Naive B cell (primary cell): ENCODE measurements at regions not wholly inside any gene's neighbourhood (a gene's known extent, or its start where the extent isn't known, plus 50 kb on each side); places are given as distances from the start of the nearest gene placed in this dataset.
A peak's percentile ranks its signal among the peaks of the same experiment; 100 is the strongest.

Experiments
- ATAC-seq, 2 donors: fragments of 150-1000 bp; cut with Tn5 transposase; 2 replicates each; pipeline ENCODE4 v1.10.0; 2021; ENCODE audit warnings: low read depth in 2 of 2, mild to moderate bottlenecking in 2 of 2, moderate library complexity in 2 of 2
- DNase-seq: peaks from one replicate; pipeline ENCODE4 v3.0.0; 2022
- H3K27ac Mint-ChIP-seq, 6 donors: one replicate each; pipeline ENCODE4 v1.8.0; 2020 to 2022; ENCODE audit warnings: mild to moderate bottlenecking in 6 of 6, mixed read lengths in 6 of 6, moderate library complexity in 5 of 6, inconsistent platforms in 2 of 6
- H3K27me3 Mint-ChIP-seq, 3 donors: one replicate each; pipeline ENCODE4 v1.8.0; 2021 to 2022; ENCODE audit warnings: mixed read lengths in 3 of 3, mild to moderate bottlenecking in 1 of 3
- H3K36me3 Mint-ChIP-seq, 2 donors: one replicate each; pipeline ENCODE4 v1.8.0; 2020 to 2022; ENCODE audit warnings: mixed read lengths in 2 of 2, inconsistent platforms in 1 of 2, mild to moderate bottlenecking in 1 of 2
- H3K4me1 Mint-ChIP-seq, 3 donors: one replicate each; pipeline ENCODE4 v1.8.0; 2020 to 2022; ENCODE audit warnings: mixed read lengths in 3 of 3, inconsistent platforms in 1 of 3, mild to moderate bottlenecking in 1 of 3, moderate library complexity in 1 of 3
- H3K4me3 Mint-ChIP-seq, 8 donors: one replicate each; pipeline ENCODE4 v1.8.0; 2020 to 2022; ENCODE audit warnings: mild to moderate bottlenecking in 8 of 8, mixed read lengths in 8 of 8, moderate library complexity in 8 of 8, inconsistent platforms in 2 of 8
- H3K9me3 Mint-ChIP-seq, 7 donors: one replicate each; pipeline ENCODE4 v1.8.0; 2020 to 2022; ENCODE audit warnings: mixed read lengths in 7 of 7, mild to moderate bottlenecking in 5 of 7, inconsistent platforms in 2 of 7, moderate library complexity in 1 of 7

DNA sequence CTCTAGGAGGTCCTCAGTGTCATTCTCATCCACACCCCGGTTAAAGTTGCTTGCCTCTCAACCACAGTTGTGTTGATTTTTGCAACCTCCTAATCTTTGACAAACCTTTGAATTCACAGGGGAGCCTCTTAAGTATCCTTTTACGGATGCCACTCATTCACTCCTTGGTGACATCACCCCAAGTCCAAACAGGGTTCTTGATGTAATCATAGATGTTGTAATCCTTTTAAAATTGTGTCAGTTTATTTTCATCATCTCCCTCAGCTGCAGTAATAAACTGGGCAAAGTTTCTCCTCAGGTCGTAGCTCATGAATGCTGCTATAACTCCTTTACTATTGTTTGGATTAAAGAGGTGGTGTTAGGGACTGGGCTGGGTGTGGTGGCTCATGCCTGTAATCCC is 637.2 kb upstream of the NUDT12 start:
- H3K4me3 Mint-ChIP-seq: no peak overlapping the region
- no peaks in the 10 kb centered on the region for H3K27me3 Mint-ChIP-seq
- no peaks in the 10 kb centered on the region for H3K4me1 Mint-ChIP-seq
- ATAC-seq: no peak
- peaks cover 0 to 8% (median 0%) of the 10 kb centered on the region in 7 donors for H3K9me3 Mint-ChIP-seq
- DNase-seq: no peak
- H3K27ac Mint-ChIP-seq: no peak overlapping the region
- H3K36me3 Mint-ChIP-seq: no peaks in the 10 kb centered on the region

DNA sequence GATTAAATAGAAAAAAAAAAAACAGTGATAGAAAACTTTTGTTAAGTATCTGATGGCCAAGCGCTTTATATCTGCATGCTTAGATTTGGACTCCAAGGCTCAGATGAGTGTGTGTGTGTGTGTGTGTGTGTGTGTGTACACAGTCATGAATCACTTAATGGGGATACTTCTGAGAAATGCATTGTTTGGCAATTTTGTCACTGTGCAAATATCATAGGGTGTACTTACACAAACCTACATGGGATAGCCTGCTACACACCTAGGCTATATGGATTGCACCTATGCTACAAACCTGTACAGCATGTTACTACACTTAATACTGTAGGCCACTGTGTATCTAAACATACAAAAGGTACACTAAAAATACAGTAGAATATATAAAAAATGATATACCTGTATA is 635.6 kb upstream of the NUDT12 start:
- no peak for DNase-seq
- Mint-ChIP-seq H3K36me3 (no peaks in the 10 kb centered on the region), H3K27me3 (no peaks in the 10 kb centered on the region), H3K27ac (no peak overlapping the region), H3K4me1 (no peaks in the 10 kb centered on the region), H3K9me3 (peaks cover 0 to 8% (median 0%) of the 10 kb centered on the region in 7 donors), H3K4me3 (no peak overlapping the region)
- ATAC-seq: no peak

DNA sequence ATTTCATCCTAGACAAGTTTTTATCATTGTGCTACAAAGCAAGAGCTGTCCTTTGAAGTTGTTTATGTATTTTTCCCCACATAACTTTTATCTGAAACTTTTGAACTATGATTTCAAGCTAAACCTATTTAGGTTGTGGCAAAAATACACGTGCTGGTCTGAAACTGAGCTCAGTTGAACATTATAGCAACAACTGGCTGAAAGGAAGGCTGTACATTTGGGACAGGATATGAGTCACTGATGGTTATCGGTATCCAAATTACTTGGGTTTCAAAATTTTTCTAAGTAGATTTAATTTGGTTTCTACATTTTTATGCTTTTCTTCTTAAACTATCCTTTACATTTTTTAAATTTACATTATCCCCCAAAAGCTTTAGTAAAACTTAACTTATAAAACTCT is 627.3 kb upstream of the NUDT12 start:
- Mint-ChIP-seq H3K9me3 (peaks cover 5 to 18% (median 16%) of the 10 kb centered on the region in 7 donors), H3K27ac (no peak overlapping the region), H3K36me3 (no peaks in the 10 kb centered on the region), H3K27me3 (no peaks in the 10 kb centered on the region), H3K4me3 (no peak overlapping the region), H3K4me1 (no peaks in the 10 kb centered on the region)
- DNase-seq (no peak), ATAC-seq (no peak)

DNA sequence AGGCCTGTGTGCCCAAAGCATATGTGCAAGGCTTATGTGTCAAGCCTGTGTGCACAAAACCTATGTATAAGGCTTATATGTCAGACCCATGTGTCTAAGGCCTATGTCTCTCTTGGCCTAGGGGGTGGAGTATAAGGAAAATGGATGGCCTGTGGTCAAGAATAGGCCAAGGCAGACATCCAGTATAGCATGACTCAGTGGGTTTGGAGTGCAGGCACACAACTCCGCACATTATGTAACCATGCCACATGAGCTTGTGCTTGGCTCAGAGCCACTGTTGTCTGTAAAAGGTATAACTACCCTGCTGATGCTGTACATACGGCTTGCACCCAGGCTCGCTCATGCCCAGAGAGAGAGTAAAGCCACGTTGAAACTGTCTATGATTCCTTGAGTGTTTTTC is 626.4 kb upstream of the NUDT12 start:
- ATAC-seq (no peak), DNase-seq (no peak)
- no peak overlapping the region for H3K27ac Mint-ChIP-seq
- H3K4me1 Mint-ChIP-seq: no peaks in the 10 kb centered on the region
- H3K27me3 Mint-ChIP-seq: no peaks in the 10 kb centered on the region
- H3K36me3 Mint-ChIP-seq: no peaks in the 10 kb centered on the region
- peak overlapping the region in 1 of 8 donors; percentile 30 for H3K4me3 Mint-ChIP-seq
- peaks cover 5 to 23% (median 16%) of the 10 kb centered on the region in 7 donors for H3K9me3 Mint-ChIP-seq

DNA sequence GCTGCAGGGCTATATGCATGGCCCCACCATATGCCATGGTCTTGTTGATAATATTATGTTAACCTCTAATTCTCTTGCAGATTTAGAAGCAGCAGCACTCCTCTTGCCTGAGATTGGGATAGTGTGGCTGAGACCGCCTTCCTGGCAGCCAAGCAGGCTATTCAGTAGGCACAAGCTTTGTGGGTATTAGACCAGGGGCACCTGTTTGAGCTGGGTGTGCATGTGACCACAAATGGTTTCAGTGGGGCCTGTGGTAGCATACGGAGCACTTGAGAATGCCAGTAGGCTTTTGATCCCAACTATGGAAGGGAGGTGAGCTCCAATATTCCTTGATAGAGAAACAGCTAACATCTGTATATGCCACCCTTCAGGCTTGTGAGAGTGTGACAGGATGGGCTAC is 625.1 kb upstream of the NUDT12 start:
- peaks cover 5 to 23% (median 16%) of the 10 kb centered on the region in 7 donors for H3K9me3 Mint-ChIP-seq
- no peak for ATAC-seq

DNA sequence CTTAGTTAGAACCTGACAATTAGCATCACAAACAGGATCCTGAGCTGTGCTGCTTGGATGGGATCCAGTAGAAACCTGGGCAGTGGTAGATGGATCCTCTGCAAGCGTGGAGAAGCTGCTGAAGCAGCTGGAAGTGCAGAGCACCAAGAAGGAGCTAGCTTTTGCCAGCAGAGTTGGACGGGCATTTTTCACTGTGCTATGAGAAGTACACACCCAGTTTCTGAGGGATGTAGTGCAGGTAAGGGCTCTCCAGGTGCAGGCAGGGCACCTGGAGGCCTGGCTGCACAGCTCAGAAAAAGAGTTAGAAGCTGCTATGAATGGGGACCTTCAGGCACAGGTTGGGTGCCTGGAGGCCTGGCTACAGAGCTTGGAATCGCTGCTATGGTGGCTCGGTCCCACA is 623.9 kb upstream of the NUDT12 start:
- Mint-ChIP-seq H3K27me3 (no peaks in the 10 kb centered on the region), H3K9me3 (peaks cover 6 to 23% (median 21%) of the 10 kb centered on the region in 7 donors), H3K4me1 (no peaks in the 10 kb centered on the region), H3K27ac (no peak overlapping the region), H3K36me3 (no peaks in the 10 kb centered on the region), H3K4me3 (no peak overlapping the region)
- ATAC-seq (no peak), DNase-seq (no peak)

More for the DNA sequence above, 625.1 kb upstream of the NUDT12 start:
- no peak overlapping the region for H3K27ac Mint-ChIP-seq
- DNase-seq: no peak
- no peaks in the 10 kb centered on the region for H3K27me3 Mint-ChIP-seq
- H3K36me3 Mint-ChIP-seq: no peaks in the 10 kb centered on the region
- no peaks in the 10 kb centered on the region for H3K4me1 Mint-ChIP-seq
- no peak overlapping the region for H3K4me3 Mint-ChIP-seq

DNA sequence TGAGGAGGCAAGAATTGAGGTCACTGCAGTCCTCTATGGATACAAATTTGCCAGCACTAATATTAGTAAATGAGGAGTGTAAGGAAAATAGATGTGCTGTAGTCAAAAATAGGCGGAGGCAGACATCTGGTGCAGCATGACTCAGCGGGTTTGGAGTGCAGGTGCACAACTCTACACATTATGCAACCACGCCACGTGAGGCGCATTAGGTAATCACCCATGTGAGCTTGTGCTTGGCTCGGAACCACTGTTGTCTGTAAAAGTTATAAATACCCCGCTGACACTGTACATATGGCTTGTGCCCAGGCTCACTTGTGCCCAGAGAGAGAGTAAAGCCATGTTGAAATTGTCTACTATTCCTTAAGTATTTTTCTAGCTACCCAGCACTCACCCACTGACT is 623.5 kb upstream of the NUDT12 start:
- no peaks in the 10 kb centered on the region for H3K36me3 Mint-ChIP-seq
- peak overlapping the region in 1 of 6 donors; percentile 25 for H3K27ac Mint-ChIP-seq
- no peaks in the 10 kb centered on the region for H3K27me3 Mint-ChIP-seq
- no peaks in the 10 kb centered on the region for H3K4me1 Mint-ChIP-seq
- ATAC-seq (no peak), DNase-seq (peak; percentile 1)
- H3K4me3 Mint-ChIP-seq: no peak overlapping the region
- peaks cover 8 to 26% (median 21%) of the 10 kb centered on the region in 7 donors for H3K9me3 Mint-ChIP-seq

DNA sequence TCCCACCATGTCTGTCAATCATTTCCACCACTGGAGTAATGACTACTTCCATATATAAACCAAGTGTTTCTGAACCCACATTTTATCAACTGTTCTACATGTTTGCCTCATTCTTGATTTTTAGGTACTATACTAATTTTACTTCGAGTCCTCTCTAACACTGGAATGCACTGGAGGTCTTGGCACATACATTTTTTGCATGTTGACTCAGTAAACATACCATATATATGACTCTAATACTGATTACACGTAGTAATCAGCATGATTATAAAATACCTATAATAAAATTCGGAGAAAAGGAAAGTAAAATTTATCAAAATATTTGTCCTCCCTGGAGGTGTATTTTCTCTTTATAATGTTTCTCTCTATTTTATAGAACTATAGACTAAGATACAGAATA is 621.7 kb upstream of the NUDT12 start:
- Mint-ChIP-seq H3K27me3 (no peaks in the 10 kb centered on the region), H3K27ac (no peak overlapping the region), H3K4me1 (no peaks in the 10 kb centered on the region), H3K36me3 (no peaks in the 10 kb centered on the region), H3K9me3 (peaks cover 11 to 43% (median 26%) of the 10 kb centered on the region in 7 donors), H3K4me3 (no peak overlapping the region)
- DNase-seq (no peak), ATAC-seq (no peak)

DNA sequence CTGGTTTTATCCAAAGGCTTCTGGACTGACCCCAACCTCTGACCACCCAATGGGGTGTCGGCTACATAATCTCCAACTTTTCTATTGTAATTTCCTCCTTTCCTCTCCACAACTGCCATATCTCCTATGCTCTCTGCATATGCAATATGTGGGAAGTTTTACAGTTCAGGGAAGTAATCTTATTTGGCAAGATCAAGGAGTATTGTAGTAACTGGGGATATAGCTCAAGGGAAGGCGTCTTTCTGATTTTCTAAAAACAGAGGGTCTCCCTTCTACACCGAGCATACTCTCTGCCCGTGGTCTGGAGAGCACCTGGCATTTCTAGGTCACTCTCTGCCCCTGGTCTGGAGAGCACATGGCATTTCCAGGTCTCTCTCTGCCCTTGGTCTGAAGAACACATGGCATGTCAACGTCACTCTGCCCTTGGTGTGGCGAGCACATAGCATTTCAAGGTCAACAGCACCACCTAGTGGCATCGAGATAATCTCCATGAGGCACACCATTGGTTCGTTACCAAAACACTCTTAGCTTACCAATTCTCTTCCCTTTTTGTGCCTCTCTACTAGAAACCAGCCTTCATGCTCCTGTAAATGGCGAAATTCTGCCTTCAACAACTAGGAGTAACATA is 616.4 kb upstream of the NUDT12 start:
- no peak for DNase-seq
- H3K36me3 Mint-ChIP-seq: no peaks in the 10 kb centered on the region

DNA sequence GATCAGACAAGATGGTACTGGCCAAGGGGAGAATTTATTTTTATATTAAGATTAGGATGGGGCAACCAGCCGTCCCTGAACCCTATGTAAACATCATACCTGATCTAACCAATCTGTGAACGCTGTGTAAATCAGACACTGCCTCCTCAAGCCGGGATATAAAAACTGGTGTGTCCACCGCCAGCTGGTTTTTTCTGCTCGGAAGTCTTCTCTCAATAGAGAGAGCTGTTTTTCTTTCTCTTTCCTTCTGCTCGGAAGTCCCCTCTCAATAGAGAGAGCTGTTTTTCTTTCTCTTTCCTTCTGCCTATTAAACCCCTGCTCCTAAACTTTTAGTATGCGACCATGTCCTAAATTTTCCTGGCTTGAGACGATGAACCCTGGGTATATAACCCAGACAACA is 615.5 kb upstream of the NUDT12 start:
- H3K4me1 Mint-ChIP-seq: no peaks in the 10 kb centered on the region
- no peaks in the 10 kb centered on the region for H3K36me3 Mint-ChIP-seq
- H3K9me3 Mint-ChIP-seq: peaks cover 9 to 42% (median 18%) of the 10 kb centered on the region in 7 donors
- no peak overlapping the region for H3K4me3 Mint-ChIP-seq
- no peak overlapping the region for H3K27ac Mint-ChIP-seq
- no peak for ATAC-seq
- no peak for DNase-seq
- no peaks in the 10 kb centered on the region for H3K27me3 Mint-ChIP-seq

More for the DNA sequence above, 616.4 kb upstream of the NUDT12 start:
- no peaks in the 10 kb centered on the region for H3K4me1 Mint-ChIP-seq
- no peak overlapping the region for H3K27ac Mint-ChIP-seq
- no peaks in the 10 kb centered on the region for H3K27me3 Mint-ChIP-seq
- H3K4me3 Mint-ChIP-seq: no peak overlapping the region
- H3K9me3 Mint-ChIP-seq: peaks cover 9 to 39% (median 18%) of the 10 kb centered on the region in 7 donors
- no peak for ATAC-seq

DNA sequence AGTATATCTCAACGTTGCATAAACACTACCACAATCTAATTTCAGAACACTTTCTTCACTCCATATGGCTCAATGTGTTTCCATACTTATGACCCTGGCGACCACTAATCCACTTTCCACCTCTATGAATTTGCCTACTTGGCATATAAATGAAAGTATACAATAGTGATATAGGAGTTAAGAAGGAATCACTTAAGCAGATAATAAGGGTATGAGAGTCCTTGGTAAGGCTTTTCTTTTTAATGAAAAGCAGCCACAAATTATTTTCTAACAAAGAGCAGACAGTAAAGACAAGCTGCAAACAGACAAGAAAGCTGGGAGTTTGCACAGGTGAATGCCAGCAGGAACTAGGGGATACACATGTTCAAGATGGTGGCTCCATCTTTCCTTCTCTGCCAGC is 615.1 kb upstream of the NUDT12 start:
- Mint-ChIP-seq H3K27me3 (no peaks in the 10 kb centered on the region), H3K36me3 (no peaks in the 10 kb centered on the region), H3K4me1 (no peaks in the 10 kb centered on the region), H3K4me3 (no peak overlapping the region), H3K9me3 (peaks cover 9 to 42% (median 18%) of the 10 kb centered on the region in 7 donors), H3K27ac (no peak overlapping the region)
- DNase-seq: no peak
- no peak for ATAC-seq

DNA sequence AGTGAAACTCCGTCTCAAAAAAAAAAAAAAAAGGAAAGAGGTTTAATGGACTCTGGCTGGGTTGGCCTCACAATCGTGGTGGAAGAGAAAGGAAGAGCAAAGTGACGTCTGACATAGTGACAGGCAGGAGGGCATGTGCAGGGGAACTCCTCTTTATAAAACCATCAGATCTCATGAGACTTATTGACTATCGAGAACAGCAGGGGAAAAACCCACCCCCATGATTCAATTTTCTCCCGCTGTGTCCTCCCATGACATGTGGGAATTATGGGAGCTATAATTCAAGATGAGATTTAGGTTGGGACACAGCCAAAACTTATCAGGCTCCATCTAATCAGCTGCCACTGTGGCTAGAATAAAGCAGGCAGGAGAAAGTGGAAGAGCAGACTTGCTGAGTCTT is 610.4 kb upstream of the NUDT12 start:
- no peak for ATAC-seq
- Mint-ChIP-seq H3K36me3 (no peaks in the 10 kb centered on the region), H3K9me3 (peaks cover 0 to 4% (median 2%) of the 10 kb centered on the region in 7 donors)

DNA sequence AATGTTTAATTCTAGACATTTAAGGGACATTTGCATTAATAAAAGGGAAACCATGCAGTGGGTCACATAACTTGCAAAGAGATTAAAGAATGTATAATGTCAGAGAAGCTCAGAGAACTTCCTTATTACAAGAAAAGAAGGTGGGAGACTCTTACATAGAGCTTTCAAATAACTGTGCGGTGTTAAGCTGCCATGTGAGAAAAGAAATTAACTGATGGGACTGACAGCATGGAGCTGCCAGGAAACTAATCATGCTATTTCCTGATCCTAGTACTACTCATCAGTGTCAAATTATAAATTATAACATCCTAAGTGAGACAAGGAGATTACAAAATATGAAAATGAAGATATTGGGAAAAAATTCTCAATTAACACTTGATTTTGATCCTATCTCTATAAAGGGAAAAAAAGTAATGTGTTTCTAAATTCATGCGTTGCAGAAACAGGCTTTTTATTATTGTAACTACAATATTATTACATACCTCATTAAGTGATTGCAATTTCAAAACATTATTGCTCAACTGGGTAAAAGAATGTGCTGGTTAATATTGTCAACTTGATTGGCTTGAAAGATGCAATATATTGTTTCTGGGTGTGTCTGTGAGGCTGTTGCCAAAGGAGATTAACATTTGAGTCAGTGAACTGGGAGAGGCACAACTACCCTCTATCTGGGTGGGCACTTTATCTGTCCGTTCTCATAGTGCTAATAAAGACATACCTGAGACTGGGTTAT is 609.5 kb upstream of the NUDT12 start:
- ATAC-seq (no peak), DNase-seq (no peak)
- H3K4me3 Mint-ChIP-seq: no peak overlapping the region
- no peaks in the 10 kb centered on the region for H3K27me3 Mint-ChIP-seq
- no peak overlapping the region for H3K27ac Mint-ChIP-seq
- H3K4me1 Mint-ChIP-seq: no peaks in the 10 kb centered on the region
- no peaks in the 10 kb centered on the region for H3K36me3 Mint-ChIP-seq
- H3K9me3 Mint-ChIP-seq: peaks cover 0 to 3% (median 1%) of the 10 kb centered on the region in 7 donors

More for the DNA sequence above, 610.4 kb upstream of the NUDT12 start:
- Mint-ChIP-seq H3K4me3 (no peak overlapping the region), H3K4me1 (no peaks in the 10 kb centered on the region), H3K27me3 (no peaks in the 10 kb centered on the region), H3K27ac (no peak overlapping the region)
- no peak for DNase-seq

DNA sequence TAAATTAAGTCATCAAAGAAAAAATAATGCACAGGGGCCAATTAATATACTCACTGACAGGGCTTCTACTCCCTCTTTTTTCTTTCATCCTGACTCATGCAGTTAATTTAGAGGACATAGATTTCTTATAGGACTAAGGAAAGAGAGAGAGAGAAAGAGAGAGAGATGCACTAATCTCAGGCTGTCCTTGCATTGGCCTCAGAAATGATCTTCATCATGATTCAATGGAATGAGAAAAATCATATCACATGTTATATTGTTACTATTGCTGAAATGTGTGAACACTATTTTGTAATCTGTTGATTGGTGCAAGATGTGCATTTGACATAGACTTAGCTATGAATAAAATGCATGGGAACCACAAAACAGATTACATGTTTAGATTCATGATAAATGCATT is 608.3 kb upstream of the NUDT12 start:
- no peak overlapping the region for H3K27ac Mint-ChIP-seq
- no peak overlapping the region for H3K4me3 Mint-ChIP-seq
- H3K36me3 Mint-ChIP-seq: no peaks in the 10 kb centered on the region
- no peak for ATAC-seq
- H3K4me1 Mint-ChIP-seq: no peaks in the 10 kb centered on the region
- peaks cover 0 to 3% (median 1%) of the 10 kb centered on the region in 7 donors for H3K9me3 Mint-ChIP-seq
- no peaks in the 10 kb centered on the region for H3K27me3 Mint-ChIP-seq
- DNase-seq: no peak
